HCT116 (cell line): ENCODE measurements at regions not wholly inside any gene's neighbourhood (a gene's known extent, or its start where the extent isn't known, plus 50 kb on each side); places are given as distances from the start of the nearest gene placed in this dataset.

ENCODE experiments used
- ATAC-seq: fragments of 200-7000 bp; cut with Tn5 transposase; 2 replicates; pipeline ENCODE4 v1.9.1; 2020; ENCODE audit warnings: mild to moderate bottlenecking, moderate library complexity
- BruUV-seq: library from RNA; stranded (reverse); fragments of 400-500 nt; replicated peaks from 2 replicates; lab custom pipeline; 2021; lab: Mats Ljungman, UMichigan
- CTCF ChIA-PET: fragments of 300-600 bp; sonication (Branson Sonifier 250); formaldehyde crosslinking; loops from one replicate; lab custom pipeline; 2021; ENCODE audit warnings: antibody characterized with exemption; lab: Charles Lee
- POLR2A ChIA-PET: fragments of 300-600, 350-600 bp; sonication (Branson Sonifier 250); formaldehyde crosslinking; loops from one replicate; lab custom pipeline; 2021; ENCODE audit warnings: antibody characterized with exemption; lab: Charles Lee
- RAD21 ChIA-PET, 2 experiments: fragments of 300-600 bp; sonication (Branson Sonifier 250); formaldehyde crosslinking; loops; one replicate each; lab custom pipeline; 2023; ENCODE audit warnings: low total read pairs in 2 of 2; ENCODE audit not compliant: uncharacterized antibody in 2 of 2, unreplicated experiment in 2 of 2, low non-redundant PET in 1 of 2; lab: Charles Lee
- DNase-seq: peaks from one replicate; pipeline ENCODE4 v3.0.0-alpha.2; 2010; ENCODE audit warnings: low read depth, low spot score
- H2AFZ ChIP-seq: fragments of 200-600 bp; shearing (Covaris generic), sonication (generic); 2 replicates; pipeline ENCODE4 v1.6.1; 2017; ENCODE audit warnings: low read depth, mixed run types, mixed read lengths, antibody characterized with exemption, low read length; ENCODE audit not compliant: poor library complexity, severe bottlenecking
- H3K27ac ChIP-seq: 2 replicates; pipeline ENCODE4 v1.5.1; 2012; ENCODE audit warnings: low read depth, low read length
- H3K27me3 ChIP-seq: fragments of 200-600 bp; sonication (generic); 2 replicates; pipeline ENCODE4 v1.6.1; 2016; ENCODE audit warnings: mixed run types, low read length, mixed read lengths; ENCODE audit not compliant: insufficient read depth
- H3K36me3 ChIP-seq, 2 experiments: fragments of 200-500 bp in 1 of 2; fragments of 200-600 bp in 1 of 2; sonication (Bioruptor generic) in 1 of 2; sonication (generic) in 1 of 2; 2 replicates each; pipeline versions ENCODE4 v1.5.1 to v1.6.1; 2014 to 2016; ENCODE audit warnings: low read length in 2 of 2, inconsistent platforms in 1 of 2, mixed read lengths in 1 of 2, mixed run types in 1 of 2; ENCODE audit not compliant: insufficient read depth in 2 of 2, control insufficient read depth in 1 of 2
- H3K4me1 ChIP-seq, 2 experiments: fragments of 200-600 bp in 1 of 2; sonication (generic) in 1 of 2; 2 replicates each; pipeline versions ENCODE4 v1.5.1 to v1.6.1; 2012 to 2017; ENCODE audit warnings: low read length in 2 of 2, inconsistent platforms in 1 of 2, mild to moderate bottlenecking in 1 of 2, mixed read lengths in 1 of 2, mixed run types in 1 of 2, moderate library complexity in 1 of 2; ENCODE audit not compliant: insufficient read depth in 2 of 2, control insufficient read depth in 1 of 2
- H3K4me2 ChIP-seq: fragments of 200-600 bp; sonication (generic); 2 replicates; pipeline ENCODE4 v1.6.1; 2017; ENCODE audit warnings: mixed run types, low read length, mixed read lengths
- H3K4me3 ChIP-seq, 2 experiments: fragments of 200-600 bp in 1 of 2; sonication (generic) in 1 of 2; replicated peaks in 1 of 2; 2 replicates each; pipeline ENCODE4 v1.5.1; 2011 to 2016; ENCODE audit warnings: low read length in 2 of 2, control low read depth in 1 of 2, low read depth in 1 of 2, mild to moderate bottlenecking in 1 of 2, mixed read lengths in 1 of 2, mixed run types in 1 of 2
- H3K79me2 ChIP-seq: fragments of 200-600 bp; sonication (generic); 2 replicates; pipeline ENCODE4 v1.6.1; 2017; ENCODE audit warnings: mild to moderate bottlenecking, mixed run types, low read length, moderate library complexity, mixed read lengths; ENCODE audit not compliant: insufficient read depth
- H3K9ac ChIP-seq: fragments of 200-600 bp; sonication (generic); 2 replicates; pipeline ENCODE4 v1.6.1; 2016; ENCODE audit warnings: low read length, mixed read lengths
- H3K9me2 ChIP-seq: fragments of 200-600 bp; sonication (generic), shearing (Covaris generic); 2 replicates; pipeline ENCODE4 v1.6.1; 2017; ENCODE audit warnings: mixed run types, mild to moderate bottlenecking, moderate library complexity; ENCODE audit not compliant: insufficient read depth
- H3K9me3 ChIP-seq, 2 experiments: fragments of 200-500 bp in 1 of 2; fragments of 200-600 bp in 1 of 2; sonication (Bioruptor generic) in 1 of 2; sonication (generic) in 1 of 2; 2 replicates each; pipeline ENCODE4 v1.6.1; 2014 to 2017; ENCODE audit warnings: low read length in 2 of 2, mixed read lengths in 2 of 2, inconsistent platforms in 1 of 2, low read depth in 1 of 2, mild to moderate bottlenecking in 1 of 2, mixed run types in 1 of 2, moderate library complexity in 1 of 2; ENCODE audit not compliant: control insufficient read depth in 1 of 2, insufficient read depth in 1 of 2
- H4K20me1 ChIP-seq: fragments of 200-600 bp; sonication (generic), shearing (Covaris generic); 2 replicates; pipeline ENCODE4 v1.6.1; 2017; ENCODE audit warnings: mixed run types, mild to moderate bottlenecking, moderate library complexity; ENCODE audit not compliant: insufficient read depth
- ELF1 ChIP-seq: IDR thresholded peaks from 2 replicates; pipeline ENCODE4 v1.6.1; 2012; ENCODE audit warnings: low read depth, borderline replicate concordance
- EZH2 ChIP-seq: fragments of 200-600 bp; sonication (generic); IDR thresholded peaks from 2 replicates; pipeline ENCODE4 v1.6.1; 2017; ENCODE audit warnings: antibody characterized with exemption, mixed run types
- EZH2phosphoT487 ChIP-seq: fragments of 200-600 bp; IDR thresholded peaks from 2 replicates; pipeline ENCODE4 v1.6.1; 2018; ENCODE audit warnings: antibody characterized with exemption, borderline replicate concordance
- FOSL1 ChIP-seq: IDR thresholded peaks from 2 replicates; pipeline ENCODE4 v1.6.1; 2012; ENCODE audit warnings: low read depth
- JUND ChIP-seq: IDR thresholded peaks from 2 replicates; pipeline ENCODE4 v1.6.1; 2012
- MAX ChIP-seq: IDR thresholded peaks from 2 replicates; pipeline ENCODE4 v1.6.1; 2012
- POLR2A ChIP-seq: IDR thresholded peaks from 2 replicates; pipeline ENCODE4 v1.7.0; 2011; ENCODE audit warnings: borderline replicate concordance; ENCODE audit not compliant: insufficient read depth, insufficient read length; ENCODE audit errors: extremely low read depth
- RAD21 ChIP-seq: IDR thresholded peaks from 2 replicates; pipeline ENCODE4 v1.6.1; 2012; ENCODE audit warnings: low read depth, mild to moderate bottlenecking
- REST ChIP-seq: IDR thresholded peaks from 2 replicates; pipeline ENCODE4 v1.6.1; 2012; ENCODE audit warnings: low read depth
- SIN3A ChIP-seq: IDR thresholded peaks from 2 replicates; pipeline ENCODE4 v1.6.1; 2012; ENCODE audit warnings: low read depth
- SRF ChIP-seq: IDR thresholded peaks from 2 replicates; pipeline ENCODE4 v1.6.1; 2012; ENCODE audit warnings: low read depth
- TCF7L2 ChIP-seq: IDR thresholded peaks from 2 replicates; pipeline ENCODE4 v1.7.0; 2011; ENCODE audit warnings: borderline replicate concordance, inconsistent platforms; ENCODE audit not compliant: insufficient read depth, insufficient read length; ENCODE audit errors: extremely low read depth
- ZNF274 ChIP-seq: fragments of 200-500 bp; sonication (Bioruptor generic); IDR thresholded peaks from 2 replicates; pipeline ENCODE4 v1.6.1; 2014; ENCODE audit warnings: mild to moderate bottlenecking, low read depth, low read length, inconsistent platforms
- intact Hi-C: fragments of 100-400 bp; cut with micrococcal nuclease; formaldehyde crosslinking; loops from 2 replicates; pipeline ENCODE4 v1.10.0; 2022
- TF ChIP-seq, protein P1 (sequence below): IDR thresholded peaks from 2 replicates; pipeline ENCODE4 v1.6.1; 2012
- TF ChIP-seq, protein P2 (sequence below), 3 experiments: fragments of 200-600 bp in 1 of 3; sonication (generic) in 1 of 3; IDR thresholded peaks in 2 of 3; conservative IDR thresholded peaks in 1 of 3; 2 replicates each; pipeline ENCODE4 v1.5.1; 2012 to 2017; ENCODE audit warnings: low read depth in 2 of 3, low read length in 2 of 3, antibody characterized with exemption in 1 of 3, borderline replicate concordance in 1 of 3, control low read depth in 1 of 3, mild to moderate bottlenecking in 1 of 3, mixed read lengths in 1 of 3, mixed run types in 1 of 3, moderate library complexity in 1 of 3; ENCODE audit not compliant: insufficient read depth in 1 of 3

DNA sequence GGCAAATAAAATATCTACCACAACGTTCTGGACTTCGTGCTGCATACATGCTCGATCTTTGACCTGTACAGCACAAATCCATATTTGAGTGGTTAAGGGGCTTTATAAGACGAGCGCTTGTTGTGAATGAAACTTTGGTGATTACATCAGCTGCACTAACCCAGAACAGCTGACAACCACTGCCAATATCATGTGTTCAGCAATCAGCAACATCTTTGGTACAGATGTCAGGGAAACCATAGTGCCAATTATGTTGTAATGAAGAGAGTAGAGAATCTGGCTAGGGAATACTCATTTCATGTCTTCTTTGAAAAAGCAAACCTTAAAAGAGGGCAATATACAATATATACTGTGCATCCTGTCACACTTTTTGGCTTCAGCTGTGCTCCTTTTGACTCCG, 188.6 kb upstream of the NT5E start:
- ATAC-seq = no peak
- no peaks in the 10 kb centered on the region for H3K4me1 ChIP-seq
- TF ChIP-seq MAX (no peak), RAD21 (no peak), EZH2phosphoT487 (no peak), SIN3A (no peak), ZNF274 (no peak), POLR2A (no peak), FOSL1 (no peak), EZH2 (no peak), ELF1 (no peak), TCF7L2 (no peak), SRF (no peak), JUND (no peak), REST (no peak)
- TF ChIP-seq, protein P1, sequence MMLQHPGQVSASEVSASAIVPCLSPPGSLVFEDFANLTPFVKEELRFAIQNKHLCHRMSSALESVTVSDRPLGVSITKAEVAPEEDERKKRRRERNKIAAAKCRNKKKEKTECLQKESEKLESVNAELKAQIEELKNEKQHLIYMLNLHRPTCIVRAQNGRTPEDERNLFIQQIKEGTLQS = no peak
- TF ChIP-seq, protein P2, sequence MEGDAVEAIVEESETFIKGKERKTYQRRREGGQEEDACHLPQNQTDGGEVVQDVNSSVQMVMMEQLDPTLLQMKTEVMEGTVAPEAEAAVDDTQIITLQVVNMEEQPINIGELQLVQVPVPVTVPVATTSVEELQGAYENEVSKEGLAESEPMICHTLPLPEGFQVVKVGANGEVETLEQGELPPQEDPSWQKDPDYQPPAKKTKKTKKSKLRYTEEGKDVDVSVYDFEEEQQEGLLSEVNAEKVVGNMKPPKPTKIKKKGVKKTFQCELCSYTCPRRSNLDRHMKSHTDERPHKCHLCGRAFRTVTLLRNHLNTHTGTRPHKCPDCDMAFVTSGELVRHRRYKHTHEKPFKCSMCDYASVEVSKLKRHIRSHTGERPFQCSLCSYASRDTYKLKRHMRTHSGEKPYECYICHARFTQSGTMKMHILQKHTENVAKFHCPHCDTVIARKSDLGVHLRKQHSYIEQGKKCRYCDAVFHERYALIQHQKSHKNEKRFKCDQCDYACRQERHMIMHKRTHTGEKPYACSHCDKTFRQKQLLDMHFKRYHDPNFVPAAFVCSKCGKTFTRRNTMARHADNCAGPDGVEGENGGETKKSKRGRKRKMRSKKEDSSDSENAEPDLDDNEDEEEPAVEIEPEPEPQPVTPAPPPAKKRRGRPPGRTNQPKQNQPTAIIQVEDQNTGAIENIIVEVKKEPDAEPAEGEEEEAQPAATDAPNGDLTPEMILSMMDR (IDR thresholded peaks at IDR 0.05 in 2 of 3, conservative IDR thresholded peaks at IDR 0.05 in 1 of 3; ENCODE audit: borderline replicate concordance in 1 of 3, insufficient read depth in 1 of 3, low read depth in 2 of 3, low read length in 2 of 3) = no peak
- TF ChIP-seq, all 23 proteins: peak for 0
- intact Hi-C loops = no loop called here
- H3K4me3 ChIP-seq = no peak overlapping the region
- H4K20me1 ChIP-seq = no peaks in the 10 kb centered on the region
- H3K27me3 ChIP-seq = no peaks in the 10 kb centered on the region
- no peak overlapping the region for H3K4me2 ChIP-seq
- POLR2A ChIA-PET = no interaction called here
- H2AFZ ChIP-seq = no peak overlapping the region
- H3K27ac ChIP-seq = no peak overlapping the region
- H3K36me3 ChIP-seq = no peaks in the 10 kb centered on the region
- RAD21 ChIA-PET = no interaction called here
- no TSS peak for BruUV-seq
- DNase-seq = no peak
- no peak overlapping the region for H3K9ac ChIP-seq
- H3K79me2 ChIP-seq = no peaks in the 10 kb centered on the region
- no peaks in the 10 kb centered on the region for H3K9me3 ChIP-seq
- no peaks in the 10 kb centered on the region for H3K9me2 ChIP-seq
- CTCF ChIA-PET = no interaction called here
